Body of pancreas (tissue), 4 donors: ENCODE measurements at regions not wholly inside any gene's neighbourhood (a gene's known extent, or its start where the extent isn't known, plus 50 kb on each side); places are given as distances from the start of the nearest gene placed in this dataset.

Source experiments
- CTCF ChIP-seq, 7 experiments: fragments of 450-650 bp in 4 of 7; fragments of 200-600 bp in 3 of 7; sonication (generic) in 3 of 7; IDR thresholded peaks; one replicate each; pipeline ENCODE4 v1.5.1; 2016 to 2019; ENCODE audit warnings: antibody characterized with exemption in 7 of 7
- POLR2A ChIP-seq, 3 donors: fragments of 450-650 bp; IDR thresholded peaks; one replicate each; pipeline ENCODE4 v1.6.1; 2016; ENCODE audit warnings: antibody characterized with exemption in 3 of 3, mild to moderate bottlenecking in 2 of 3

DNA sequence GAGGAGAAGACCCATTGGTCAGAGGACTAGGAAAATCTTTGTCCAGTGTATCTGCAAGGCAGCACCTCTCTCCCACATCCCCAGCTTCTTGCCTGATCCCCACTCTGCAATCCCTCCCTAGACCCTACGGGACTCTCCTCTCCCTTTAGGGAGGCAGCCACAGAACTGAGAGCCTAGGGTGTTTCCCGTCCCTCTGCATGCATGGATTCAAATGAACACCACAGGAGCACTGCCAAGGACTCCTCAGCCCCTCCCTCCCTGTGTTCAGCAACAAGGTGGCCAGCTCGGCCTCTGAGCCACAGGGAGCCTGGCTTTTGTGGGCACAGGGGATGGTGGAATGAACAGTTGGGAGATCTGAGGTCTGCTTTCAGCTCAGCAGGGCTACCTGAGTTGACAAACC is 117.1 kb downstream of the TXNL1 start:
- TF ChIP-seq CTCF (IDR thresholded peaks at IDR 0.05) (no peak), POLR2A (IDR thresholded peaks at IDR 0.05) (no peak)
